K562 (cell line): ENCODE measurements at regions not wholly inside any gene's neighbourhood (a gene's known extent, or its start where the extent isn't known, plus 50 kb on each side); places are given as distances from the start of the nearest gene placed in this dataset.

Experiments
- ATAC-seq: fragments of 200-7000 bp; cut with Tn5 transposase; 3 replicates; pipeline ENCODE4 v1.9.1; 2020; ENCODE audit warnings: moderate library complexity
- BruUV-seq: library from RNA; stranded (reverse); fragments of 400-500 nt; replicated peaks from 2 replicates; lab custom pipeline; 2021; lab: Mats Ljungman, UMichigan
- CTCF ChIA-PET: fragments of 300-600 bp; formaldehyde crosslinking; extraction: SDS; loops from one replicate; lab custom pipeline; 2021; ENCODE audit warnings: low intra/inter-chr PET ratio; lab: Yijun Ruan, JAX
- POLR2A ChIA-PET: fragments of 300-600, 350-650 bp; sonication (Branson Sonifier 250); formaldehyde crosslinking; extraction: SDS; loops from one replicate; lab custom pipeline; 2021; ENCODE audit warnings: antibody characterized with exemption, inconsistent platforms; lab: Yijun Ruan, JAX
- DNase-seq, 4 experiments: peaks; one replicate each; pipeline versions ENCODE4 v3.0.0 to v3.0.0-alpha.2; 2011 to 2018; ENCODE audit warnings: low spot score in 3 of 4, mixed read lengths in 3 of 4; ENCODE audit errors: extremely low read depth in 1 of 4
- FAIRE-seq: peaks from 2 replicates; lab custom pipeline; 2011; peaks lifted over from hg19 to GRCh38; lab: Jason Lieb, UNC
- H2AFZ ChIP-seq: 2 replicates; pipeline ENCODE4 v1.6.0; 2011; ENCODE audit warnings: low read depth, low read length, control low read depth, inconsistent platforms
- H3K27ac ChIP-seq: fragments of 200-600 bp; 3 replicates; pipeline ENCODE4 v1.8.0; 2011; ENCODE audit warnings: low read depth, mild to moderate bottlenecking, control low read depth, inconsistent platforms, low read length, moderate library complexity, mixed read lengths; ENCODE audit errors: extremely low read depth
- H3K27me3 ChIP-seq, 2 experiments: fragments of 300-600 bp in 1 of 2; 2 replicates in 1 of 2; 3 replicates in 1 of 2; pipeline versions ENCODE4 v1.6.0 to v1.8.0; 2011; ENCODE audit warnings: inconsistent platforms in 2 of 2, low read length in 2 of 2, mild to moderate bottlenecking in 1 of 2, mixed read lengths in 1 of 2, moderate library complexity in 1 of 2; ENCODE audit not compliant: control insufficient read depth in 2 of 2, insufficient read depth in 2 of 2
- H3K36me3 ChIP-seq: fragments of 300-600 bp; 3 replicates; pipeline ENCODE4 v1.8.0; 2011; ENCODE audit warnings: mild to moderate bottlenecking, low read length, inconsistent platforms; ENCODE audit not compliant: control insufficient read depth, insufficient read depth
- H3K4me1 ChIP-seq, 2 experiments: fragments of 200-600 bp in 1 of 2; replicated peaks in 1 of 2; 2 replicates in 1 of 2; 3 replicates in 1 of 2; pipeline versions ENCODE4 v1.5.1 to v1.8.0; 2011; ENCODE audit warnings: inconsistent platforms in 2 of 2, low read length in 2 of 2, mild to moderate bottlenecking in 1 of 2, mixed read lengths in 1 of 2, moderate library complexity in 1 of 2; ENCODE audit not compliant: control insufficient read depth in 2 of 2, insufficient read depth in 2 of 2
- H3K4me2 ChIP-seq: 2 replicates; pipeline ENCODE4 v1.6.1; 2011; ENCODE audit warnings: low read length, control low read depth, inconsistent platforms, mixed read lengths; ENCODE audit not compliant: insufficient read depth
- H3K4me3 ChIP-seq: fragments of 200-600 bp; sonication (generic), shearing (Covaris generic); 2 replicates; pipeline ENCODE4 v1.5.1; 2016; ENCODE audit warnings: control low read depth, inconsistent platforms
- H3K79me2 ChIP-seq: fragments of 200-600 bp; 3 replicates; pipeline ENCODE4 v1.8.0; 2011; ENCODE audit warnings: low read length, inconsistent platforms; ENCODE audit not compliant: control insufficient read depth, insufficient read depth
- H3K9ac ChIP-seq, 2 experiments: 2 replicates each; pipeline versions ENCODE4 v1.6.0 to v1.6.1; 2011; ENCODE audit warnings: low read depth in 2 of 2, low read length in 2 of 2, control low read depth in 1 of 2, inconsistent platforms in 1 of 2, mild to moderate bottlenecking in 1 of 2, mixed read lengths in 1 of 2; ENCODE audit not compliant: insufficient read depth in 1 of 2
- H3K9me1 ChIP-seq: one replicate; pipeline ENCODE4 v1.6.0; 2011; ENCODE audit warnings: inconsistent platforms, mild to moderate bottlenecking, low read length, moderate library complexity; ENCODE audit not compliant: control insufficient read depth, insufficient read depth
- H3K9me3 ChIP-seq: replicated peaks from 2 replicates; pipeline ENCODE4 v1.5.1; 2011; ENCODE audit warnings: low read depth, low read length, inconsistent platforms; ENCODE audit not compliant: control insufficient read depth, insufficient read depth
- H4K20me1 ChIP-seq: replicated peaks from 2 replicates; pipeline ENCODE4 v1.6.1; 2011; ENCODE audit warnings: low read length, inconsistent platforms, mixed read lengths; ENCODE audit not compliant: control insufficient read depth, insufficient read depth
- PRMT5 ChIP-seq: sonication (generic); formaldehyde crosslinking; IDR thresholded peaks from 2 replicates; pipeline ENCODE4 v1.5.0; 2020; ENCODE audit warnings: missing genetic modification reagents
- PTBP1 ChIP-seq: fragments of 200-400 bp; formaldehyde crosslinking; IDR thresholded peaks from 2 replicates; pipeline ENCODE4 v1.6.1; 2017; ENCODE audit warnings: low read depth, low read length
- SREBF1 ChIP-seq: fragments of 150-350 bp; IDR thresholded peaks from 2 replicates; pipeline ENCODE4 v1.6.1; 2014; ENCODE audit warnings: antibody characterized with exemption, low read depth, low read length, borderline replicate concordance
- STAG1 ChIP-seq: sonication (generic); formaldehyde crosslinking; IDR thresholded peaks from 2 replicates; pipeline ENCODE4 v1.5.0; 2020; ENCODE audit warnings: missing genetic modification reagents, borderline replicate concordance
- ZNF408 ChIP-seq: fragments of 250-450 bp; sonication (Bioruptor Pico); IDR thresholded peaks from 2 replicates; pipeline ENCODE4 v1.4.0; 2020; ENCODE audit warnings: low read depth, mild to moderate bottlenecking, moderate library complexity
- WGBS: fragments of 100-300 bp; shearing (Covaris generic); methylation state at CpG from one replicate; pipeline ENCODE4 v1.1.6; 2016; ENCODE audit warnings: low coverage, mixed read lengths; ENCODE audit not compliant: insufficient coverage; ENCODE audit errors: missing lambda C conversion rate; 5-methylcytosine and 5-hydroxymethylcytosine counted together
- in situ Hi-C: fragments of 300-500 bp; cut with MboI; formaldehyde crosslinking; loops from 4 replicates; pipeline ENCODE4 v1.15.0; 2018; ENCODE audit warnings: inconsistent platforms, mixed read lengths
- intact Hi-C: fragments of 100-400 bp; cut with micrococcal nuclease; formaldehyde crosslinking; loops from 2 replicates; pipeline ENCODE4 v1.14.2; 2022
- TF ChIP-seq, protein P1 (sequence below): sonication (generic); formaldehyde crosslinking; IDR thresholded peaks from 2 replicates; pipeline ENCODE4 v1.8.0; 2023; ENCODE audit warnings: mild to moderate bottlenecking, missing genetic modification reagents
- TF ChIP-seq, protein P2 (sequence below): fragments of 250-450 bp; sonication (Bioruptor Pico); IDR thresholded peaks from 2 replicates; pipeline ENCODE4 v1.8.0; 2022; ENCODE audit warnings: inconsistent platforms
- TF ChIP-seq, protein P3 (sequence below): fragments of 450-650 bp; formaldehyde crosslinking; IDR thresholded peaks from 2 replicates; pipeline ENCODE4 v1.4.0; 2022; ENCODE audit warnings: missing genetic modification characterization
- TF ChIP-seq, protein P4 (sequence below): fragments of 250-450 bp; sonication (Bioruptor Pico); IDR thresholded peaks from 2 replicates; pipeline ENCODE4 v1.5.0; 2021; ENCODE audit warnings: mild to moderate bottlenecking, moderate library complexity

DNA sequence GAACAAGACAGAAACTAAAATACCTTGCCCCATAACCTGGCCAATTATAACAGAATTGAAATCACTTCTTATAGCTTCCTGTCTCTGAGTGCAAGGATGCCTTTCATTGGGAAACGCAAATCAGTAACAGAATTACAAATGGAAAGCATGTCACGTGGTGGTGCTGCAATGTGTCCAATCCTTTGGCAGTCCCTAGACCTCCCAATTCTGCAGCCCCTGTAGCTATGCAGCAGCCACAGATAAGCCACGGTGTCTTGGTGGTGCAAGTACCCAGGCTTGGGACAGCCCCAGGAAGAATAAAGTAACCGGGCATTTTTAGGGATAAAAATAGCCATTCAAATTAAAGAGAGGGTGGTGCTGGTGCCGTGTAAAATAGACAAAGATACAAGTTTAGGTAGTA lies 134.6 kb upstream of the CCN2 start:
- ChIA-PET POLR2A (no interaction called here), CTCF (no interaction called here)
- no peaks in the 10 kb centered on the region for H3K9me1 ChIP-seq
- no peaks in the 10 kb centered on the region for H3K36me3 ChIP-seq
- no TSS peak for BruUV-seq
- no peaks in the 10 kb centered on the region for H4K20me1 ChIP-seq
- H3K27me3 ChIP-seq, result no peaks in the 10 kb centered on the region
- H2AFZ ChIP-seq, result no peak overlapping the region
- no peaks in the 10 kb centered on the region for H3K79me2 ChIP-seq
- DNase-seq (no peak), ATAC-seq (no peak), FAIRE-seq (no peak)
- no peak overlapping the region for H3K27ac ChIP-seq
- 4% methylated on average over 5 of the region's 5 CpGs for WGBS
- no peaks in the 10 kb centered on the region for H3K4me1 ChIP-seq
- in situ Hi-C loops (no loop called here), intact Hi-C loops (no loop called here)
- no peak overlapping the region for H3K4me3 ChIP-seq
- no peaks in the 10 kb centered on the region for H3K9me3 ChIP-seq
- H3K4me2 ChIP-seq, result no peak overlapping the region
- no peak overlapping the region for H3K9ac ChIP-seq
- TF ChIP-seq SREBF1 (no peak), ZNF408 (no peak), PTBP1 (no peak), PRMT5 (no peak), STAG1 (CRISPR knock-in tag) (no peak)
- TF ChIP-seq, protein P1, sequence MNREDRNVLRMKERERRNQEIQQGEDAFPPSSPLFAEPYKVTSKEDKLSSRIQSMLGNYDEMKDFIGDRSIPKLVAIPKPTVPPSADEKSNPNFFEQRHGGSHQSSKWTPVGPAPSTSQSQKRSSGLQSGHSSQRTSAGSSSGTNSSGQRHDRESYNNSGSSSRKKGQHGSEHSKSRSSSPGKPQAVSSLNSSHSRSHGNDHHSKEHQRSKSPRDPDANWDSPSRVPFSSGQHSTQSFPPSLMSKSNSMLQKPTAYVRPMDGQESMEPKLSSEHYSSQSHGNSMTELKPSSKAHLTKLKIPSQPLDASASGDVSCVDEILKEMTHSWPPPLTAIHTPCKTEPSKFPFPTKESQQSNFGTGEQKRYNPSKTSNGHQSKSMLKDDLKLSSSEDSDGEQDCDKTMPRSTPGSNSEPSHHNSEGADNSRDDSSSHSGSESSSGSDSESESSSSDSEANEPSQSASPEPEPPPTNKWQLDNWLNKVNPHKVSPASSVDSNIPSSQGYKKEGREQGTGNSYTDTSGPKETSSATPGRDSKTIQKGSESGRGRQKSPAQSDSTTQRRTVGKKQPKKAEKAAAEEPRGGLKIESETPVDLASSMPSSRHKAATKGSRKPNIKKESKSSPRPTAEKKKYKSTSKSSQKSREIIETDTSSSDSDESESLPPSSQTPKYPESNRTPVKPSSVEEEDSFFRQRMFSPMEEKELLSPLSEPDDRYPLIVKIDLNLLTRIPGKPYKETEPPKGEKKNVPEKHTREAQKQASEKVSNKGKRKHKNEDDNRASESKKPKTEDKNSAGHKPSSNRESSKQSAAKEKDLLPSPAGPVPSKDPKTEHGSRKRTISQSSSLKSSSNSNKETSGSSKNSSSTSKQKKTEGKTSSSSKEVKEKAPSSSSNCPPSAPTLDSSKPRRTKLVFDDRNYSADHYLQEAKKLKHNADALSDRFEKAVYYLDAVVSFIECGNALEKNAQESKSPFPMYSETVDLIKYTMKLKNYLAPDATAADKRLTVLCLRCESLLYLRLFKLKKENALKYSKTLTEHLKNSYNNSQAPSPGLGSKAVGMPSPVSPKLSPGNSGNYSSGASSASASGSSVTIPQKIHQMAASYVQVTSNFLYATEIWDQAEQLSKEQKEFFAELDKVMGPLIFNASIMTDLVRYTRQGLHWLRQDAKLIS (CRISPR knock-in tag), result no peak
- TF ChIP-seq, protein P2, sequence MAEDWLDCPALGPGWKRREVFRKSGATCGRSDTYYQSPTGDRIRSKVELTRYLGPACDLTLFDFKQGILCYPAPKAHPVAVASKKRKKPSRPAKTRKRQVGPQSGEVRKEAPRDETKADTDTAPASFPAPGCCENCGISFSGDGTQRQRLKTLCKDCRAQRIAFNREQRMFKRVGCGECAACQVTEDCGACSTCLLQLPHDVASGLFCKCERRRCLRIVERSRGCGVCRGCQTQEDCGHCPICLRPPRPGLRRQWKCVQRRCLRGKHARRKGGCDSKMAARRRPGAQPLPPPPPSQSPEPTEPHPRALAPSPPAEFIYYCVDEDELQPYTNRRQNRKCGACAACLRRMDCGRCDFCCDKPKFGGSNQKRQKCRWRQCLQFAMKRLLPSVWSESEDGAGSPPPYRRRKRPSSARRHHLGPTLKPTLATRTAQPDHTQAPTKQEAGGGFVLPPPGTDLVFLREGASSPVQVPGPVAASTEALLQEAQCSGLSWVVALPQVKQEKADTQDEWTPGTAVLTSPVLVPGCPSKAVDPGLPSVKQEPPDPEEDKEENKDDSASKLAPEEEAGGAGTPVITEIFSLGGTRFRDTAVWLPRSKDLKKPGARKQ (CRISPR knock-in tag), result no peak
- TF ChIP-seq, protein P3, sequence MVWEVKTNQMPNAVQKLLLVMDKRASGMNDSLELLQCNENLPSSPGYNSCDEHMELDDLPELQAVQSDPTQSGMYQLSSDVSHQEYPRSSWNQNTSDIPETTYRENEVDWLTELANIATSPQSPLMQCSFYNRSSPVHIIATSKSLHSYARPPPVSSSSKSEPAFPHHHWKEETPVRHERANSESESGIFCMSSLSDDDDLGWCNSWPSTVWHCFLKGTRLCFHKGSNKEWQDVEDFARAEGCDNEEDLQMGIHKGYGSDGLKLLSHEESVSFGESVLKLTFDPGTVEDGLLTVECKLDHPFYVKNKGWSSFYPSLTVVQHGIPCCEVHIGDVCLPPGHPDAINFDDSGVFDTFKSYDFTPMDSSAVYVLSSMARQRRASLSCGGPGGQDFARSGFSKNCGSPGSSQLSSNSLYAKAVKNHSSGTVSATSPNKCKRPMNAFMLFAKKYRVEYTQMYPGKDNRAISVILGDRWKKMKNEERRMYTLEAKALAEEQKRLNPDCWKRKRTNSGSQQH, result no peak
- TF ChIP-seq, protein P4, sequence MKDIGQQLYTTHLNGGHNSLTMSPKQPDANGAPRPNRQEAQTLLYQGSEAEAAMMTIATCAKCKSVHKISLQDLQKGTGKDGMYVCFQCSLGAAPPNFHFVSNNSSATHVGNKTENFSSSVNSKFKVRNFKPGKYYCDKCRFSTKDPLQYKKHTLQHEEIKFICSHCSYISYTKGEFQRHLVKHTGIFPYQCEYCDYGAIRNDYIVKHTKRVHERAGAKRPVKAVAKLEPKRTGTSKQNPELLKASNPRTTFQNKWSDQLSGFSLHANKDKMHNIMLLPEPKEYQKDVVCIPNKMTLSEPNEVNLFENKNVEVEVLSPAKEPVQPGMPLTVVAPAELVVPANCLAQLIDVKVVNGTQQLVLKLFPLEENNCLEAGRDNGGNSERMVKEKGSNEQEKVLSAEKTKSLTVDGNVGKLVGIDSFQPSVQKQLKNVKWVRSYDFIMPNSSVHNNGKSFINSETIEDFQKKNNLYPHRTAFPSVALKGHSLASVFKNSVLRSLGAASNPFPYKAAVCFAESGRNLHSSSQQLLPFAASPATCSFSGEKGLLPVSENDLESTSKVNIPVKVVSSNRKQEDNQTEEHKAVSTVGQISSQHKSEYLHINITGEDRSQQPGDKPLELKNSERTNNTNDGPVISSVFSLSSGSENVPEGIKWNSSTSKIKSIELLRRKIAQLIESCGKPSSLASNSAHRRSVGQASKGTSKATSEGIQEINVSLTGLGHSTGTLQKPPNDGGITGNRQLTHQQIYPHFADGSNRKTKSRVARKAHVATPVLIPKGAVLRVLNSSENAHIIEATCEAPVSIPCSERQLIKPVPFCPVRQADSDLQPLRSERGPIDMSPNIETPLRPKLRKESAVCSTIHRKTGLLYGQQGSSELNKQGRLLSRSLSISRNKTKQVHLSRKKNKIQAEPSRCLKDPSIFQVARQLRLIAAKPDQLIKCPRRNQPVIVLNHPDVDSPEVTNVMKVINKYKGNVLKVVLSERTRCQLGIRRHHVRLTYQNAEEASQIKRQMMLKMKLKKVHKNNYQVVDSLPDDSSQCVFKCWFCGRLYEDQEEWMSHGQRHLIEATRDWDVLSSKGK, result no peak
